ENCODE measurements at regions not wholly inside any gene's neighbourhood (a gene's known extent, or its start where the extent isn't known, plus 50 kb on each side); places are given as distances from the start of the nearest gene placed in this dataset.

- TF ChIP-seq SP140L (CRISPR knock-in tag; IDR thresholded peaks at IDR 0.05; ENCODE audit: borderline replicate concordance) (no peak), ZNF33B (CRISPR knock-in tag; IDR thresholded peaks at IDR 0.05) (no peak), MXD4 (CRISPR knock-in tag; IDR thresholded peaks at IDR 0.05) (0 out of 2 replicates have a peak, but pooled peaks have one; percentile 21), ZNF7 (CRISPR knock-in tag; IDR thresholded peaks at IDR 0.05) (no peak), KMT2B (CRISPR knock-in tag; IDR thresholded peaks at IDR 0.05) (no peak), ZNF883 (CRISPR knock-in tag; IDR thresholded peaks at IDR 0.05; ENCODE audit: not compliant biosample characterization) (no peak), ZNF746 (CRISPR knock-in tag; IDR thresholded peaks at IDR 0.05) (no peak), FOXC1 (CRISPR knock-in tag; IDR thresholded peaks at IDR 0.05; ENCODE audit: borderline replicate concordance) (no peak), THAP9 (CRISPR knock-in tag; IDR thresholded peaks at IDR 0.05; ENCODE audit: borderline replicate concordance) (no peak), U2AF2 (IDR thresholded peaks at IDR 0.05; ENCODE audit: low read depth, low read length) (no peak), PCBP1 (IDR thresholded peaks at IDR 0.05; ENCODE audit: borderline replicate concordance, low read depth, low read length) (no peak), MZF1 (CRISPR knock-in tag; IDR thresholded peaks at IDR 0.05; ENCODE audit: borderline replicate concordance) (no peak), CBX1 (IDR thresholded peaks at IDR 0.05; ENCODE audit: low read depth) (no peak), MIER2 (CRISPR knock-in tag; IDR thresholded peaks at IDR 0.05) (peak; percentile 62; the same call in 1 of the 2 replicates), JARID2 (CRISPR knock-in tag; IDR thresholded peaks at IDR 0.05; ENCODE audit: insufficient replicate concordance) (no peak), CCAR2 (optimal IDR thresholded peaks at IDR 0.05; ENCODE audit: low read depth, low read length) (no peak), ZC3H4 (CRISPR knock-in tag; IDR thresholded peaks at IDR 0.05; ENCODE audit: borderline replicate concordance) (no peak), NFATC3 (CRISPR knock-in tag; IDR thresholded peaks at IDR 0.05) (no peak), ZNF790 (CRISPR knock-in tag; IDR thresholded peaks at IDR 0.05; ENCODE audit: borderline replicate concordance) (no peak), ZNF136 (CRISPR knock-in tag; IDR thresholded peaks at IDR 0.05; ENCODE audit: low read depth) (no peak), ZNF563 (CRISPR knock-in tag; IDR thresholded peaks at IDR 0.05) (no peak), TAF15 (IDR thresholded peaks at IDR 0.05; ENCODE audit: low read depth, low read length, poor library complexity, severe bottlenecking) (no peak)
- TF ChIP-seq, protein P1, sequence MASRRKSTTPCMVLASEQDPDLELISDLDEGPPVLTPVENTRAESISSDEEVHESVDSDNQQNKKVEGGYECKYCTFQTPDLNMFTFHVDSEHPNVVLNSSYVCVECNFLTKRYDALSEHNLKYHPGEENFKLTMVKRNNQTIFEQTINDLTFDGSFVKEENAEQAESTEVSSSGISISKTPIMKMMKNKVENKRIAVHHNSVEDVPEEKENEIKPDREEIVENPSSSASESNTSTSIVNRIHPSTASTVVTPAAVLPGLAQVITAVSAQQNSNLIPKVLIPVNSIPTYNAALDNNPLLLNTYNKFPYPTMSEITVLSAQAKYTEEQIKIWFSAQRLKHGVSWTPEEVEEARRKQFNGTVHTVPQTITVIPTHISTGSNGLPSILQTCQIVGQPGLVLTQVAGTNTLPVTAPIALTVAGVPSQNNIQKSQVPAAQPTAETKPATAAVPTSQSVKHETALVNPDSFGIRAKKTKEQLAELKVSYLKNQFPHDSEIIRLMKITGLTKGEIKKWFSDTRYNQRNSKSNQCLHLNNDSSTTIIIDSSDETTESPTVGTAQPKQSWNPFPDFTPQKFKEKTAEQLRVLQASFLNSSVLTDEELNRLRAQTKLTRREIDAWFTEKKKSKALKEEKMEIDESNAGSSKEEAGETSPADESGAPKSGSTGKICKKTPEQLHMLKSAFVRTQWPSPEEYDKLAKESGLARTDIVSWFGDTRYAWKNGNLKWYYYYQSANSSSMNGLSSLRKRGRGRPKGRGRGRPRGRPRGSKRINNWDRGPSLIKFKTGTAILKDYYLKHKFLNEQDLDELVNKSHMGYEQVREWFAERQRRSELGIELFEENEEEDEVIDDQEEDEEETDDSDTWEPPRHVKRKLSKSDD (CRISPR knock-in tag; IDR thresholded peaks at IDR 0.05; ENCODE audit: low read depth): no peak
- TF ChIP-seq, protein P2, sequence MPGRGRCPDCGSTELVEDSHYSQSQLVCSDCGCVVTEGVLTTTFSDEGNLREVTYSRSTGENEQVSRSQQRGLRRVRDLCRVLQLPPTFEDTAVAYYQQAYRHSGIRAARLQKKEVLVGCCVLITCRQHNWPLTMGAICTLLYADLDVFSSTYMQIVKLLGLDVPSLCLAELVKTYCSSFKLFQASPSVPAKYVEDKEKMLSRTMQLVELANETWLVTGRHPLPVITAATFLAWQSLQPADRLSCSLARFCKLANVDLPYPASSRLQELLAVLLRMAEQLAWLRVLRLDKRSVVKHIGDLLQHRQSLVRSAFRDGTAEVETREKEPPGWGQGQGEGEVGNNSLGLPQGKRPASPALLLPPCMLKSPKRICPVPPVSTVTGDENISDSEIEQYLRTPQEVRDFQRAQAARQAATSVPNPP (CRISPR knock-in tag; IDR thresholded peaks at IDR 0.05): no peak
- TF ChIP-seq, protein P3, sequence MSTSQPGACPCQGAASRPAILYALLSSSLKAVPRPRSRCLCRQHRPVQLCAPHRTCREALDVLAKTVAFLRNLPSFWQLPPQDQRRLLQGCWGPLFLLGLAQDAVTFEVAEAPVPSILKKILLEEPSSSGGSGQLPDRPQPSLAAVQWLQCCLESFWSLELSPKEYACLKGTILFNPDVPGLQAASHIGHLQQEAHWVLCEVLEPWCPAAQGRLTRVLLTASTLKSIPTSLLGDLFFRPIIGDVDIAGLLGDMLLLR (CRISPR knock-in tag; IDR thresholded peaks at IDR 0.05): no peak
These were observed 476.9 kb upstream of the GOT2 start (continued) for GRCh38 chr16:59210955-59211541.

Data from HepG2 (cell line).